D721Med (cell line): ENCODE measurements at regions not wholly inside any gene's neighbourhood (a gene's known extent, or its start where the extent isn't known, plus 50 kb on each side); places are given as distances from the start of the nearest gene placed in this dataset.
"Not testable (repeated sequence)": the region's sequence is repeated elsewhere in the genome, so short reads cannot be mapped to it uniquely, and the experiment has no call there.

Source experiments
- DNase-seq: peaks from one replicate; pipeline ENCODE4 v3.0.0; 2011; ENCODE audit warnings: low spot score; ENCODE audit not compliant: insufficient read length
- FAIRE-seq: peaks from 2 replicates; lab custom pipeline; 2011; peaks lifted over from hg19 to GRCh38; lab: Jason Lieb, UNC
- TF ChIP-seq, protein P1 (sequence below): IDR thresholded peaks from 2 replicates; pipeline ENCODE4 v1.5.1; 2012; ENCODE audit warnings: mild to moderate bottlenecking, control low read depth; ENCODE audit not compliant: insufficient read depth; ENCODE audit errors: missing control alignments

DNA sequence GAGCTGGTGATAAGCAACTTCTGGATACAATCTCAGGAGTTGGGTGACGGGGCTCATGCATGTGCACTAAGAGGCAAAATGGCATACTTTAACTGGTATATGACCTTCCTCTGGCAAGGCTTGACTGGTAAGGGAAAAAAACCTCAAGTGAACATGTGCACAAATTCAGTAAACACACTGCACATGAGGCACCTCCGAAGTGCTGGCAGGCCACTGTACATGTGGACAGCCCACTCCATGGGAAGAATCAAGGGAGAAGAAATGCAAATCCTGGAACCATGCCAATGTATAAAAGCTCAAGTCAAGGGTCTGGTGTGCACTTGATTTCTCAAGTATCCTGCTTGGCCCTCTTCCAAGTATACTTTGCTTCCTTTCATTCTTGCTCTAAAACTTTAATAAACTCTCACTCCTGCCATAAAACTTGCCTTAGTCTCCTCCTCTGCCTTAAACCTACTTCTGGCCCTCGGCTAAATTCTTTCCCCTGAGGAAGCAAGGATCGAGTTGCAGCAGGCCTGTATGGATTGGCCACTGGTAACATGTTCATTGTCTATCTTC is 167.2 kb downstream of the RAMP3 start:
- DNase-seq (no peak), FAIRE-seq (no peak)
- TF ChIP-seq, protein P1, sequence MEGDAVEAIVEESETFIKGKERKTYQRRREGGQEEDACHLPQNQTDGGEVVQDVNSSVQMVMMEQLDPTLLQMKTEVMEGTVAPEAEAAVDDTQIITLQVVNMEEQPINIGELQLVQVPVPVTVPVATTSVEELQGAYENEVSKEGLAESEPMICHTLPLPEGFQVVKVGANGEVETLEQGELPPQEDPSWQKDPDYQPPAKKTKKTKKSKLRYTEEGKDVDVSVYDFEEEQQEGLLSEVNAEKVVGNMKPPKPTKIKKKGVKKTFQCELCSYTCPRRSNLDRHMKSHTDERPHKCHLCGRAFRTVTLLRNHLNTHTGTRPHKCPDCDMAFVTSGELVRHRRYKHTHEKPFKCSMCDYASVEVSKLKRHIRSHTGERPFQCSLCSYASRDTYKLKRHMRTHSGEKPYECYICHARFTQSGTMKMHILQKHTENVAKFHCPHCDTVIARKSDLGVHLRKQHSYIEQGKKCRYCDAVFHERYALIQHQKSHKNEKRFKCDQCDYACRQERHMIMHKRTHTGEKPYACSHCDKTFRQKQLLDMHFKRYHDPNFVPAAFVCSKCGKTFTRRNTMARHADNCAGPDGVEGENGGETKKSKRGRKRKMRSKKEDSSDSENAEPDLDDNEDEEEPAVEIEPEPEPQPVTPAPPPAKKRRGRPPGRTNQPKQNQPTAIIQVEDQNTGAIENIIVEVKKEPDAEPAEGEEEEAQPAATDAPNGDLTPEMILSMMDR: no peak

DNA sequence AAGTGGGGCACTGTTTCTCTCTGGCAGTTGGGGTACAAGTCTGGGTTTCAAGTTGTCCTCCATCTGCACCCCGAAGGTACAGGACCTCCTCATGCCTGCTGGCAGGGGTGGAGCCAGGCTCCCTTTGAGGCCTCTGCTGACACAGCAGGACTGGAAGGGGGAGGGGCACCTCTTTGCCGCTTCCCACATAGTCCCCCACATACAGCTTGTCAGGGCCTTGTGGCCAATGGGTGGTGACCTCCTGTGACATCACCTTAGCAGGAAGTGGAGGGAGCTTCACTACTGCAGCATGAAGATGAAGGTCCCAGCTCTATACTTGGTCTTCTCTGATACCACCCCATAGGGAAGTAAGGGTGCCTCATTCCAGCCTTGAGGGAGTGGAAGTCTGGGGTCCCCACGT is 167.8 kb downstream of the RAMP3 start:
- no peak for DNase-seq
- TF ChIP-seq, protein P1: no peak
- no peak for FAIRE-seq

DNA sequence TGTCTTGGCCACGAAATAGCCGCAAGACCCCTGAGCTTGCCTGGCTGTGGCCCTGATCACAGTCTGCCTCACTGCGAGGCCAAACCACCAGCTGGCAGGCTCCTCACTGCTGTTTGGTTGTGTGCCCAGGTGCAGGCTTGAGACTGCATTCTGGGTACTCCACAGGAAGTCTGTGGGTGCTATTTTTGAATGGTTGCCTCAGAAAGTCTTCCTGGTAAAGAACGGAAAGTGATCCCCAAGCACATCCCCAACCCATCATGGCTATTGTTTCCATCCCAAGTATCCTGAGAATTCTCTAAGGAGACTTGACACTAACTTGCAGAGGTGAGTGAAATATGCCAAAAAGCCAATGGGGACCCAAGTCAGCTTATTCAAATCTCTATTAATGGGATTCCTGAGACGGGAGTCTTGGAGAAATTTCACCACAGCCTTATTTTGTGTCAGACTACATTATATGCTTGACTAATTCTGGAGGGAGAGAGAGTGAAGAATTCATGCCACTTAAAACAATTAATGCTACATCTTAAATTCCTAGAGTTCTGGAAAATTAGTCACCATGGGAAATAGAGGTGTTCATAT is 170.9 kb downstream of the RAMP3 start:
- TF ChIP-seq, protein P1: no peak
- FAIRE-seq (no peak), DNase-seq (no peak)

DNA sequence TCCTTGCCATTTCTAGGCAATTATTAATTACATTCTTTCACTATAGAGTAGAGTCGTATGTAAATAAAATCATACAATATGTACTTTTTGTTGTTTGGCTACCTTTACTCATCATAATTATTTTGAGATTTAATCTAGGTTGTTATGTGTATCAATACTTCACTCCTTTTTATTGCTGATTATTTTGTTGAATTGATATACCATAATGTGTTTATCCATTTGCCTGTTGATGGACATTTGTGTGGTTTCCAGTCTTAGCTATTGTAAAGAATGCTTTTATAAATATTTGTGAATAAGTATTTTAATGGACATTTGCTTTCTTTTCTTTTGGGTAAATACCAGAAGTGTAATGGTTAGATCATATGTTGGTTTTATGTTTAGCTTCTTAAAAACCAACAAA is 174.0 kb downstream of the RAMP3 start:
- FAIRE-seq: no peak
- DNase-seq: no peak

DNA sequence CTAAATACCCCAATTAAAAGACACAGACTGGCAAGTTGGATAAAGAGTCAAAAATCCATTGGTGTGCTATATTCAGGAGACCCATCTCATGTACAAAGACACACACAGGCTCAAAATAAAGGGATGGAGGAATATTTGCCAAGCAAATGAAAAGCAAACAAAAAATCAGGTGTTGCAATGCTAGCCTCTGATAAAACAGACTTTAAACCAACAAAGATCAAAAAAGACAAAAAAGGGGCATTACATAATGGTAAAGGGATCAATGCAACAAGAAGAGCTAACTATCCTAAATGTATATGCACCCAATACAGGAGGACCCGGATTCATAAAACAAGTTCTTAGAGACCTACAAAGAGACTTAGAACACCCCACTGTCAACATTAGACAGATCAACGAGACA is 177.4 kb downstream of the RAMP3 start:
- not testable (repeated sequence) for DNase-seq, FAIRE-seq

More for the DNA sequence above, 174.0 kb downstream of the RAMP3 start:
- TF ChIP-seq, protein P1: no peak

DNA sequence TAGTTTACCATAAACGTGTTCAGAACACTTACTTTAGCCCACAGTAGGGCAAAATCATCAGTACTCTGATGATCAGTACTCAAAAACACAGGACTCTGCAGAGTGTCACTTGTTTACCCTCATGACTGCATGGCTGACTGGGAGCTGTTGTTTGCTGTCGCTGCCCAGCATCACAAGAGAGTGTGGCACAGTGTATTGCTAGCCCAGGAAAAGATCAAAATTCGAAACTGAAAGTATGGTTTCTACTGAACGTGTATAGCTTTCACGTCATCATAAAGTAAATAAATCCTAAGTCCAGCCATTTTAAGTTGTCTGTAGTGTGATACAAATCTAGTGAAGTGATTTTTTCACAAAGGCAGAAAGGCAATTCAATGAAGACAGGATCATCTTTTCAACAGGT is 184.6 kb downstream of the RAMP3 start:
- TF ChIP-seq, protein P1: no peak
- DNase-seq (no peak), FAIRE-seq (no peak)

DNA sequence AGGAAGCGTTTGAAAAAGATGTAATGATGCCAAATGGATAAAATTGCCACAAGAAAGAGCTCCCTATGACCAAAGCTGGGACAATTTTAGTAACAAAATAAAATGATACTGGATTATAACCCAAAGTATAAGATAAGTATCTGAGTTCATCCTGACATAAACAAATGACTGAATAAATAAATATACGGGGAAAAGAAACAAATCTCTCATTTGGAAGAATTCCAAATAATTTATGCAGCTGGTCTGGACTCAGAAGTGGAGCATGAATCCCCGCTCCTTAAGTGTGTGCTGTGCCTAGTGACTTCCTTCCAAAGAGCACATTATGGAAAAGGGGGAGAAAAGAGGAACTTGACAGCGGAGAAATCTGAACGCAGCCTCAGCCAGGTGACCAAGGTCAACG is 186.2 kb downstream of the RAMP3 start:
- FAIRE-seq (no peak), DNase-seq (no peak)

More for the DNA sequence above, 186.2 kb downstream of the RAMP3 start:
- TF ChIP-seq, protein P1: no peak
